Right lobe of liver (tissue), 4 donors: ENCODE measurements at regions not wholly inside any gene's neighbourhood (a gene's known extent, or its start where the extent isn't known, plus 50 kb on each side); places are given as distances from the start of the nearest gene placed in this dataset.
A peak's percentile ranks its signal among the peaks of the same experiment; 100 is the strongest.

Experiments
- POLR2A ChIP-seq: fragments of 450-650 bp; IDR thresholded peaks from one replicate; pipeline ENCODE4 v1.6.1; 2017; ENCODE audit warnings: antibody characterized with exemption, mild to moderate bottlenecking
- TF ChIP-seq, protein P1 (sequence below), 4 donors: fragments of 200-600 bp in 3 of 4; fragments of 450-650 bp in 1 of 4; IDR thresholded peaks; one replicate each; pipeline versions ENCODE4 v1.5.1 to v1.8.0; 2016 to 2022; ENCODE audit warnings: antibody characterized with exemption in 4 of 4, mild to moderate bottlenecking in 2 of 4
- donor health status: DM: no; HTN: no; CAD: no.
- donor health status: DM: no; HTN: no; CAD: no.
- donor health status: DM: no; HTN: yes; CAD: no.

DNA sequence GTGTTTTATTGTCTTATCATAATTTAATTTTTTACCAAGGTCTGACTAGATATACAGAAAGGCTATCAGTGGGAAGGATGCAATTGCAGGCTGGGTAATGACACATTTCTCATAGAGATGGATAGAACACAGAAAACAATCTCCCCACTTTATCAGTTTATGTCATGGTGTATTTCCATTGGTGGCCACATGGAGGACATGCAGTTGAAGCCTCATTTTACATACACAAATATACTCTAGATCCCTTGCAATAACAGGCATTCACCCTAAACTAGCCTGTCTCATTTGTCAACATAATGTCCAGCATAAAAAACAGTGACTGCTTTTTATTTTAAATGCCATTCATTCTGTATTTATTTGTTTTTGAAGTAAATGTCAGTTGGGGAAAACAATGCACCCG, 526.3 kb downstream of the GABRG2 start:
- TF ChIP-seq, protein P1, sequence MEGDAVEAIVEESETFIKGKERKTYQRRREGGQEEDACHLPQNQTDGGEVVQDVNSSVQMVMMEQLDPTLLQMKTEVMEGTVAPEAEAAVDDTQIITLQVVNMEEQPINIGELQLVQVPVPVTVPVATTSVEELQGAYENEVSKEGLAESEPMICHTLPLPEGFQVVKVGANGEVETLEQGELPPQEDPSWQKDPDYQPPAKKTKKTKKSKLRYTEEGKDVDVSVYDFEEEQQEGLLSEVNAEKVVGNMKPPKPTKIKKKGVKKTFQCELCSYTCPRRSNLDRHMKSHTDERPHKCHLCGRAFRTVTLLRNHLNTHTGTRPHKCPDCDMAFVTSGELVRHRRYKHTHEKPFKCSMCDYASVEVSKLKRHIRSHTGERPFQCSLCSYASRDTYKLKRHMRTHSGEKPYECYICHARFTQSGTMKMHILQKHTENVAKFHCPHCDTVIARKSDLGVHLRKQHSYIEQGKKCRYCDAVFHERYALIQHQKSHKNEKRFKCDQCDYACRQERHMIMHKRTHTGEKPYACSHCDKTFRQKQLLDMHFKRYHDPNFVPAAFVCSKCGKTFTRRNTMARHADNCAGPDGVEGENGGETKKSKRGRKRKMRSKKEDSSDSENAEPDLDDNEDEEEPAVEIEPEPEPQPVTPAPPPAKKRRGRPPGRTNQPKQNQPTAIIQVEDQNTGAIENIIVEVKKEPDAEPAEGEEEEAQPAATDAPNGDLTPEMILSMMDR (IDR thresholded peaks at IDR 0.05): peak; percentile 27 to 32 (median 30)
- no peak for TF ChIP-seq POLR2A
